GM12891 (cell line): ENCODE measurements at regions not wholly inside any gene's neighbourhood (a gene's known extent, or its start where the extent isn't known, plus 50 kb on each side); places are given as distances from the start of the nearest gene placed in this dataset.

ENCODE experiments used
- PAX5 ChIP-seq: IDR thresholded peaks from 2 replicates; pipeline ENCODE4 v1.6.1; 2011; ENCODE audit warnings: low read length, moderate library complexity, mild to moderate bottlenecking; ENCODE audit not compliant: insufficient read depth, severe bottlenecking
- POLR2A ChIP-seq: IDR thresholded peaks from 2 replicates; pipeline ENCODE4 v1.6.1; 2011; ENCODE audit warnings: low read depth, low read length, control low read depth
- POLR2AphosphoS5 ChIP-seq: IDR thresholded peaks from 2 replicates; pipeline ENCODE4 v1.6.1; 2011; ENCODE audit warnings: low read depth, low read length, control low read depth
- POU2F2 ChIP-seq: IDR thresholded peaks from 2 replicates; pipeline ENCODE4 v1.6.1; 2011; ENCODE audit warnings: low read depth, mild to moderate bottlenecking, control low read depth, low read length, moderate library complexity
- SPI1 ChIP-seq: IDR thresholded peaks from 2 replicates; pipeline ENCODE4 v1.6.1; 2011; ENCODE audit warnings: low read depth, low read length, control low read depth
- TAF1 ChIP-seq: IDR thresholded peaks from 2 replicates; pipeline ENCODE4 v1.6.1; 2011; ENCODE audit warnings: low read depth, low read length, control low read depth

GRCh38 chr4:14787221-14787620, 215.1 kb upstream of the CPEB2 start:
- TF ChIP-seq POLR2AphosphoS5 (no peak), POLR2A (no peak), TAF1 (no peak), SPI1 (no peak), PAX5 (no peak), POU2F2 (no peak)
